Endodermal cell (in vitro differentiated cells): ENCODE measurements at regions not wholly inside any gene's neighbourhood (a gene's known extent, or its start where the extent isn't known, plus 50 kb on each side); places are given as distances from the start of the nearest gene placed in this dataset.

Source experiments
- DNase-seq: peaks from one replicate; pipeline ENCODE4 v3.0.0-alpha.2; 2017
- H3K27ac ChIP-seq: 2 replicates; pipeline ENCODE4 v1.5.1; 2013; ENCODE audit warnings: mild to moderate bottlenecking, low read depth, low read length, moderate library complexity
- H3K27me3 ChIP-seq: 2 replicates; pipeline ENCODE4 v1.6.1; 2013; ENCODE audit warnings: mild to moderate bottlenecking, low read length, moderate library complexity; ENCODE audit not compliant: insufficient read depth, control insufficient read depth, poor library complexity, severe bottlenecking
- H3K36me3 ChIP-seq: 2 replicates; pipeline ENCODE4 v1.7.0; 2013; ENCODE audit warnings: mild to moderate bottlenecking, low read length, moderate library complexity; ENCODE audit not compliant: control insufficient read depth, insufficient read depth
- H3K4me1 ChIP-seq: one replicate; pipeline ENCODE4 v1.7.0; 2013; ENCODE audit warnings: low read length; ENCODE audit not compliant: control insufficient read depth, insufficient read depth
- H3K4me3 ChIP-seq: 2 replicates; pipeline ENCODE4 v1.5.1; 2013; ENCODE audit warnings: mild to moderate bottlenecking, low read length, moderate library complexity
- H3K9ac ChIP-seq: 2 replicates; pipeline ENCODE4 v1.6.1; 2013; ENCODE audit warnings: mild to moderate bottlenecking, low read length, moderate library complexity; ENCODE audit not compliant: poor library complexity, severe bottlenecking; ENCODE audit errors: extremely low read depth
- H3K9me3 ChIP-seq: 2 replicates; pipeline ENCODE4 v1.6.1; 2013; ENCODE audit warnings: mild to moderate bottlenecking, low read length, moderate library complexity; ENCODE audit not compliant: control insufficient read depth
- H3K27ac Mint-ChIP-seq: 2 replicates; pipeline ENCODE4 v1.8.0; 2020; ENCODE audit warnings: mixed read lengths
- H3K27me3 Mint-ChIP-seq: 2 replicates; pipeline ENCODE4 v1.8.0; 2021; ENCODE audit warnings: mild to moderate bottlenecking, mixed read lengths; ENCODE audit not compliant: insufficient read depth
- H3K36me3 Mint-ChIP-seq: 2 replicates; pipeline ENCODE4 v1.8.0; 2020; ENCODE audit warnings: low read depth, mixed read lengths
- H3K4me1 Mint-ChIP-seq: 2 replicates; pipeline ENCODE4 v1.8.0; 2020; ENCODE audit warnings: mixed read lengths
- H3K4me3 Mint-ChIP-seq: 2 replicates; pipeline ENCODE4 v1.8.0; 2020; ENCODE audit warnings: mild to moderate bottlenecking, moderate library complexity, mixed read lengths
- H3K9me3 Mint-ChIP-seq: 2 replicates; pipeline ENCODE4 v1.8.0; 2020; ENCODE audit warnings: mild to moderate bottlenecking, mixed read lengths
- WGBS, 2 experiments: methylation state at CpG; one replicate each; pipeline versions ENCODE4 v1.1.5 to v1.1.7; 2013; ENCODE audit warnings: missing lambda C conversion rate in 2 of 2, mixed read lengths in 1 of 2; ENCODE audit not compliant: insufficient coverage in 1 of 2, insufficient read length in 1 of 2; 5-methylcytosine and 5-hydroxymethylcytosine counted together
- TF ChIP-seq, protein P1 (sequence below): fragments of 200-600 bp; sonication (generic); conservative IDR thresholded peaks from 2 replicates; pipeline ENCODE4 v1.5.0; 2021; ENCODE audit warnings: antibody characterized with exemption, mild to moderate bottlenecking

DNA sequence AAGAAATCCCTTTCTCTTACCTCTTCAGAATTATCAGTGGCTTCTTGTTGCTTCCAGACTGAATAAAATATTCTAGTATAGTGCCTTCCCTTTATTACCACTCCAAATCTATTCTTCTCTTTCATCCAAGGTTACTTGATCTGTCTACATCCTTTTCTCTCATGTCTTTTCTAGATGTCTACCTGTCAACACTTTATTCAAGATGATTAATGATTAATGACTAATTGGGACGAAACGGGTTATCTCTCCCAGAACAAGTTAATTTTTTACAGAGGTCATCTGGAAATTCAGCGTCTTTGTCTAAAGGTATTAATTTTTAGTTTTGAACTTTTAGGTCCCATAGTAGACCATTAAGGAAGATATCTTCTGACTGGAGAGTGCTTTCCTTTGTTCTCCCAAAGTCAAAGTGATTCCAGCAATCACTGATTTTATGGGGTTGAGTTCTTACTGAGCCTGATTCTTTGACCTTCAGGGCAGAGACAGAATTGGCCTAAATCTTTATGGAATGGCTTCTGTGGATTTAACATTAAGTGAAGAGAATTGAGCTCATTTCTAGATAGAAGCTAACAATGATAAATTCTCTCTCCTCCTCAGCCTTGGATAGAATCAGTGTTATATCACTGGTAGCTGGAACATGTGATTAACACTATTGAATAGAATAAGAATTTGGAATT lies 335.4 kb upstream of the TEX13C start:
- Histone ChIP-seq H3K9me3 (no peaks in the 10 kb centered on the region), H3K36me3 (no peaks in the 10 kb centered on the region), H3K9ac (no peak overlapping the region), H3K27me3 (no peaks in the 10 kb centered on the region), H3K4me3 (no peak overlapping the region), H3K4me1 (no peaks in the 10 kb centered on the region), H3K27ac (no peak overlapping the region)
- Mint-ChIP-seq H3K27ac (no peak overlapping the region), H3K36me3 (no peaks in the 10 kb centered on the region), H3K4me1 (peaks cover 11% of the 10 kb centered on the region), H3K27me3 (no peaks in the 10 kb centered on the region), H3K4me3 (no peak overlapping the region), H3K9me3 (no peaks in the 10 kb centered on the region)
- TF ChIP-seq, protein P1, sequence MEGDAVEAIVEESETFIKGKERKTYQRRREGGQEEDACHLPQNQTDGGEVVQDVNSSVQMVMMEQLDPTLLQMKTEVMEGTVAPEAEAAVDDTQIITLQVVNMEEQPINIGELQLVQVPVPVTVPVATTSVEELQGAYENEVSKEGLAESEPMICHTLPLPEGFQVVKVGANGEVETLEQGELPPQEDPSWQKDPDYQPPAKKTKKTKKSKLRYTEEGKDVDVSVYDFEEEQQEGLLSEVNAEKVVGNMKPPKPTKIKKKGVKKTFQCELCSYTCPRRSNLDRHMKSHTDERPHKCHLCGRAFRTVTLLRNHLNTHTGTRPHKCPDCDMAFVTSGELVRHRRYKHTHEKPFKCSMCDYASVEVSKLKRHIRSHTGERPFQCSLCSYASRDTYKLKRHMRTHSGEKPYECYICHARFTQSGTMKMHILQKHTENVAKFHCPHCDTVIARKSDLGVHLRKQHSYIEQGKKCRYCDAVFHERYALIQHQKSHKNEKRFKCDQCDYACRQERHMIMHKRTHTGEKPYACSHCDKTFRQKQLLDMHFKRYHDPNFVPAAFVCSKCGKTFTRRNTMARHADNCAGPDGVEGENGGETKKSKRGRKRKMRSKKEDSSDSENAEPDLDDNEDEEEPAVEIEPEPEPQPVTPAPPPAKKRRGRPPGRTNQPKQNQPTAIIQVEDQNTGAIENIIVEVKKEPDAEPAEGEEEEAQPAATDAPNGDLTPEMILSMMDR, result no peak
- 91 to 100% methylated on average over 1 of the region's 3 CpGs for WGBS, 2 experiments
- no peak for DNase-seq

DNA sequence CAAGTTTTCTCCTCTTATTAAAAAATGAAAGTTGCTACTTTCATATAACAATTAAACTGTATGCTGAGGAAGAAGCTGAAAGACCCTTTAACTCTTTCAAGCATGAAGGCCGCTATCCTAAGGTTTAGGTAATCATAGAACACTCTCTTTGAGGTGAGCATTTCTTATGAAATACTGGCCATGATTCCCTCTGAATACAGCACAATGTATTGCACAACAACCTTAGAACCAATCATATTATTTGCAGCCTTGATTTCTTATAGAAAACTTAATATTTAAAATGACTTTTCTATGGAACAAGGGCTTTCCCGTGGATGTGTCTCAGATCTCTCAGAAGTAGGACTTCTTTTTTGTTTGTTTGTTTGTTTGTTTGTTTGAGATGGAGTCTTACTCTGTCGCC lies 333.4 kb upstream of the TEX13C start:
- Histone ChIP-seq H3K4me3 (no peak overlapping the region), H3K27me3 (no peaks in the 10 kb centered on the region), H3K9me3 (no peaks in the 10 kb centered on the region), H3K36me3 (no peaks in the 10 kb centered on the region), H3K27ac (no peak overlapping the region), H3K9ac (no peak overlapping the region), H3K4me1 (no peaks in the 10 kb centered on the region)
- DNase-seq, result no peak
- 100% methylated on average over 1 of the region's 3 CpGs for WGBS, 2 experiments
- no peak overlapping the region for H3K27ac Mint-ChIP-seq
- H3K4me1 Mint-ChIP-seq, result peaks cover 11% of the 10 kb centered on the region
- no peaks in the 10 kb centered on the region for H3K36me3 Mint-ChIP-seq
- H3K9me3 Mint-ChIP-seq, result no peaks in the 10 kb centered on the region
- H3K27me3 Mint-ChIP-seq, result no peaks in the 10 kb centered on the region
- H3K4me3 Mint-ChIP-seq, result no peak overlapping the region
- TF ChIP-seq, protein P1, result no peak

DNA sequence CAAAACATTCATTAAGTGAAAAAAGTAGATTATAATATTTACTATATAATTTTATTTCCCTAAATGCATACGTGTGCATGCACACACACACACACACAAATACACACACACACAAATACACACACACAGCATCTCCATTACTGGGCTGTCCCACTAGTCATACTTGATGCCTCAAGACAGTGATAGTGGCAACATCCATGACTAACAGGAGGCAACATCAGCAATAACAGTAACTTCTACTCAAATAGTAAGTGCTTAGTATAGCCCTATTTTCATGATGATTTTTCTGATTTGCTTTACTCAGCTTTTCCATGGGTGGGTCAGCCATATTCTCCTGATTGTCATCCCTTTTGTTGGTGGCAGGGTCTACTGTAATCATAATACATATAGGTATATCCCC lies 325.9 kb upstream of the TEX13C start:
- Histone ChIP-seq H3K36me3 (no peaks in the 10 kb centered on the region), H3K9ac (no peak overlapping the region), H3K4me1 (no peaks in the 10 kb centered on the region), H3K9me3 (no peaks in the 10 kb centered on the region), H3K27me3 (no peaks in the 10 kb centered on the region), H3K27ac (no peak overlapping the region), H3K4me3 (no peak overlapping the region)
- no peak overlapping the region for H3K4me3 Mint-ChIP-seq
- peaks cover 7% of the 10 kb centered on the region for H3K4me1 Mint-ChIP-seq
- TF ChIP-seq, protein P1, result no peak
- H3K36me3 Mint-ChIP-seq, result no peaks in the 10 kb centered on the region
- DNase-seq, result no peak
- no peak overlapping the region for H3K27ac Mint-ChIP-seq
- no peaks in the 10 kb centered on the region for H3K9me3 Mint-ChIP-seq
- H3K27me3 Mint-ChIP-seq, result peaks cover 3% of the 10 kb centered on the region
- 60% methylated on average over 1 of the region's 1 CpG; no CpG with 5 or more reads in 1 of the 2 experiments for WGBS, 2 experiments
